ENCODE measurements at regions not wholly inside any gene's neighbourhood (a gene's known extent, or its start where the extent isn't known, plus 50 kb on each side); places are given as distances from the start of the nearest gene placed in this dataset.

- TF ChIP-seq CTCF (IDR thresholded peaks at IDR 0.05; ENCODE audit: low read depth, low read length, poor library complexity, severe bottlenecking) (no peak), EZH2phosphoT487 (IDR thresholded peaks at IDR 0.05; ENCODE audit: borderline replicate concordance, low read length) (no peak)
Measured at GRCh38 chr9:28317745-28318144, 744.5 kb upstream of the C9orf72 start.

Data from DOHH2 (cell line).